ENCODE measurements at regions not wholly inside any gene's neighbourhood (a gene's known extent, or its start where the extent isn't known, plus 50 kb on each side); places are given as distances from the start of the nearest gene placed in this dataset.

DNA sequence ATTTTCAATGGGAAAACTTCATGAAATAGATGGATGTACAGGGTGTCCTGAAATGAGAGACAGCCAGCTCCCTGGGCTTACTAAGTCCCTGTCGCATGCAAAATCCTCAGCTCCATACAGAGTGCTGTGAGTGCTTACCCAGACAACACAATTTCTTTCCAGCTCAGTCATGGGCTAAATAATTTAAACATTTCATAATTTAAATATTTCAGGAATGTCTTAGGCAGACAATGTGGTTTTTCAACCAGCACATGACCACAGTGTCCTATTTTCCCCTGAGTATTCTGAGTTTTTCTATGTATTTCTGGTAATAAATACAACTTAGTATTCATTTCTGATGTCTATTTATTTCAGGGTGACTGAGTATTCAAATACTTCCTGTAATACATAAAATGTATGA is 188.5 kb upstream of the SNX2 start:
- Mint-ChIP-seq H3K4me1 (peaks cover 9% of the 10 kb centered on the region), H3K36me3 (ENCODE audit: low read depth) (no peaks in the 10 kb centered on the region), H3K27ac (no peak overlapping the region), H3K4me3 (no peak overlapping the region), H3K27me3 (peaks cover 3% of the 10 kb centered on the region), H3K9me3 (no peaks in the 10 kb centered on the region)
- DNase-seq (no peak), ATAC-seq (ENCODE audit: low read depth) (no peak)
- POLR2A ChIA-PET, result no interaction called here
- CTCF ChIA-PET, result no interaction called here
- TF ChIP-seq, protein P1, sequence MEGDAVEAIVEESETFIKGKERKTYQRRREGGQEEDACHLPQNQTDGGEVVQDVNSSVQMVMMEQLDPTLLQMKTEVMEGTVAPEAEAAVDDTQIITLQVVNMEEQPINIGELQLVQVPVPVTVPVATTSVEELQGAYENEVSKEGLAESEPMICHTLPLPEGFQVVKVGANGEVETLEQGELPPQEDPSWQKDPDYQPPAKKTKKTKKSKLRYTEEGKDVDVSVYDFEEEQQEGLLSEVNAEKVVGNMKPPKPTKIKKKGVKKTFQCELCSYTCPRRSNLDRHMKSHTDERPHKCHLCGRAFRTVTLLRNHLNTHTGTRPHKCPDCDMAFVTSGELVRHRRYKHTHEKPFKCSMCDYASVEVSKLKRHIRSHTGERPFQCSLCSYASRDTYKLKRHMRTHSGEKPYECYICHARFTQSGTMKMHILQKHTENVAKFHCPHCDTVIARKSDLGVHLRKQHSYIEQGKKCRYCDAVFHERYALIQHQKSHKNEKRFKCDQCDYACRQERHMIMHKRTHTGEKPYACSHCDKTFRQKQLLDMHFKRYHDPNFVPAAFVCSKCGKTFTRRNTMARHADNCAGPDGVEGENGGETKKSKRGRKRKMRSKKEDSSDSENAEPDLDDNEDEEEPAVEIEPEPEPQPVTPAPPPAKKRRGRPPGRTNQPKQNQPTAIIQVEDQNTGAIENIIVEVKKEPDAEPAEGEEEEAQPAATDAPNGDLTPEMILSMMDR (IDR thresholded peaks at IDR 0.05), result no peak
- intact Hi-C loops (cut with micrococcal nuclease), result no loop called here

DNA sequence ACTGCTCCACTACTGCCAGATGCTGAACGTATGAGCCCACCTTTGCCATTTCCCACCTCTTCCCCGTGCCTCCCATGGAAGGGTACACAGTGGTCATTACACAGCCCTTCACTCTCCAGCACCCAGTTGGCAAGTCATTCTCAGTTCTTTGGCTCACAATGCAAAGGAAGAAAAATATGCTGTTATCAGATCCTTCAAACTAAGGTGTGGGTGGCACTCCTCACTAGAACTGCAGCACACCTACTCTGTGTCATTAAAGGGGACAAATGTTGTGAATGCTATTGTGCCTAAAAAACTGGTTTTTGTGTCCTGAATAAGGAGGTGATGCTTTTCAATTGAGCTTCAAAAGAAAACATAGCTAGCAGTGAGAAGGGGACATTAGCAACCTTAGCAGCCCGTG is 183.1 kb upstream of the SNX2 start:
- CTCF ChIA-PET, result no interaction called here
- Mint-ChIP-seq H3K4me1 (no peaks in the 10 kb centered on the region), H3K27ac (no peak overlapping the region), H3K4me3 (no peak overlapping the region), H3K9me3 (peaks cover 7% of the 10 kb centered on the region), H3K36me3 (ENCODE audit: low read depth) (no peaks in the 10 kb centered on the region), H3K27me3 (peaks cover 2% of the 10 kb centered on the region)
- ATAC-seq (ENCODE audit: low read depth), result no peak
- TF ChIP-seq, protein P1 (IDR thresholded peaks at IDR 0.05), result no peak
- no peak for DNase-seq
- POLR2A ChIA-PET, result no interaction called here
- intact Hi-C loops (cut with micrococcal nuclease), result no loop called here

DNA sequence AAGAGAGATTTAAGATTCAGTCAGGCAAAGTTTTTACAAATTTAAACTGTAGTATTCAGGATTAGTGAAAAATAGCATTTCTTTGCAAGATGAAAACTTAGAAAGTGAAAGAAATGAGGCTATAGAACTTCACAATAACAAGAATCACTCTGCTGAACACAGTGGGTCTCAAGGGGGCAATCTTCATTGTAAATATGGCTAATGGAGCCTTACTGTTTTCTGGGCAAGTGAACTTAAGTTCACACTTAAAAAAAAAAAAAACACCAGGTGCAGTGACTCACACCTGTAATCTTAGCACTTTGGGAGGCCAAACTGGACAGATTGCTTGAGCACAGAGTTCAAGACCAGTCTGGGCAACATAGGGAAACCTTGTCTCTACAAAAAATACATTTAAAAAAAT is 175.9 kb upstream of the SNX2 start:
- Mint-ChIP-seq H3K27ac (no peak overlapping the region), H3K36me3 (ENCODE audit: low read depth) (peaks cover 6% of the 10 kb centered on the region), H3K4me1 (peaks cover 15% of the 10 kb centered on the region), H3K9me3 (peaks cover 24% of the 10 kb centered on the region), H3K27me3 (peaks cover 2% of the 10 kb centered on the region), H3K4me3 (no peak overlapping the region)
- ATAC-seq (ENCODE audit: low read depth), result peak; percentile 28
- intact Hi-C loops (cut with micrococcal nuclease), result no loop called here
- ChIA-PET CTCF (no interaction called here), POLR2A (no interaction called here)
- TF ChIP-seq, protein P1 (IDR thresholded peaks at IDR 0.05), result no peak
- no peak for DNase-seq

DNA sequence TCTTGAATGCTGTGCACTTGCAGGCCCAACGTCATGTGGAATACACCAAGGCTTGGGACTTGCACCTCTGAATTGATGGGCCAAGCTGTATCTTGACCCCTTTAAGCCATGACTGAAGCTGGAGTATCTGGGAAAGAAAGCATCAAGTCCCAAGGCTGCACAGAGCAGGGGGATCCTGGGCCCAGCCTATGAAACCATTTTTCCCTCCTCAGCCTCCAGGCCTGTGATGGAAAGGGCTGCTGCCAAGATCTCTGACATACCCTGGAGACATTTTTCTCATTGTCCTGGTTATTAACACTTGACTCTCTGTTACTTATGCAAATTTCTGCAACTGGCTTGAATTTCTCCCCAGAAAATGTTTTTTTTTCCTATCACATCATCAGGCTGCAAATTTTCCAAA is 174.0 kb upstream of the SNX2 start:
- Mint-ChIP-seq H3K27ac (no peak overlapping the region), H3K9me3 (peaks cover 21% of the 10 kb centered on the region), H3K36me3 (ENCODE audit: low read depth) (peaks cover 6% of the 10 kb centered on the region), H3K4me3 (no peak overlapping the region), H3K27me3 (peaks cover 2% of the 10 kb centered on the region), H3K4me1 (peaks cover 15% of the 10 kb centered on the region)
- TF ChIP-seq, protein P1 (IDR thresholded peaks at IDR 0.05), result no peak
- POLR2A ChIA-PET, result no interaction called here
- DNase-seq (no peak), ATAC-seq (ENCODE audit: low read depth) (no peak)
- intact Hi-C loops (cut with micrococcal nuclease), result no loop called here
- CTCF ChIA-PET, result no interaction called here

DNA sequence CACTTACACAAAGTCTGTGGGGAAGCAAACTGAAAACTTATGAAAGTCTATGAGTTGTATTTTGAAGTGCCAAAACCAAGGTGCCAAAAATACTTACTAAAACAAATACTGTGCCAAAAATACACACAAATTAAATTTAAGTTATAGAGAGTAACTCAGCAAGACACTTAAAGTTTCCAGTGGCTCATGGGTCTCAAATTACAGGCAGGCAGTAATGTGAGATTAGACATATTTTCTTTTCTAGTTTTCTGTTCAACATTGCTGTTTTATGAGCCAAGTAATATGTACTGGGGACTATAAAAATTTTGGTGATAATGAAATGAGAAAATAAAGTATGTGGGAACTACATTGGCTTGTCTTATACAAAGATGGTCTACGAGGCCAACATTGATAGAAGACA is 172.2 kb upstream of the SNX2 start:
- TF ChIP-seq, protein P1 (IDR thresholded peaks at IDR 0.05), result no peak
- Mint-ChIP-seq H3K9me3 (peaks cover 17% of the 10 kb centered on the region), H3K27ac (no peak overlapping the region), H3K27me3 (peaks cover 2% of the 10 kb centered on the region), H3K36me3 (ENCODE audit: low read depth) (peaks cover 6% of the 10 kb centered on the region), H3K4me3 (no peak overlapping the region), H3K4me1 (peaks cover 15% of the 10 kb centered on the region)
- DNase-seq, result no peak
- intact Hi-C loops (cut with micrococcal nuclease), result no loop called here
- ATAC-seq (ENCODE audit: low read depth), result no peak
- ChIA-PET POLR2A (no interaction called here), CTCF (no interaction called here)

Data from activated B cell treated with CpG ODN at 0.5 μM for 24 hours (primary cell).